ENCODE measurements at regions not wholly inside any gene's neighbourhood (a gene's known extent, or its start where the extent isn't known, plus 50 kb on each side); places are given as distances from the start of the nearest gene placed in this dataset.
"Not testable (repeated sequence)": the region's sequence is repeated elsewhere in the genome, so short reads cannot be mapped to it uniquely, and the experiment has no call there.

- peak; percentile 55 for DNase-seq (ENCODE audit: low spot score)
Observed at GRCh38 chr5:164504141-164504772, 998.8 kb downstream of the MAT2B start.

- no peak for DNase-seq (ENCODE audit: low spot score)
Observed at GRCh38 chr5:164505791-164506190, 1000.4 kb downstream of the MAT2B start.

- DNase-seq (ENCODE audit: low spot score) = no peak
Observed at GRCh38 chr5:164518067-164518740, 1012.8 kb downstream of the MAT2B start.

- no peak for DNase-seq (ENCODE audit: low spot score)
Observed at GRCh38 chr5:164518741-164519080, 1013.3 kb downstream of the MAT2B start.

GRCh38 chr5:164532235-164532900 is 1026.9 kb downstream of the MAT2B start:
- DNase-seq (ENCODE audit: low spot score) = no peak

GRCh38 chr5:164533426-164533825 is 1028.0 kb downstream of the MAT2B start:
- not testable (repeated sequence) for DNase-seq (ENCODE audit: low spot score)

- DNase-seq (ENCODE audit: low spot score) = no peak
Observed at GRCh38 chr5:164540174-164540573, 1034.8 kb downstream of the MAT2B start.

- no peak for DNase-seq (ENCODE audit: low spot score)
Observed at GRCh38 chr5:164545507-164545906, 1040.1 kb downstream of the MAT2B start.

GRCh38 chr5:164553851-164554250 is 1048.4 kb downstream of the MAT2B start:
- no peak for DNase-seq (ENCODE audit: low spot score)

GRCh38 chr5:164555809-164556208 is 1050.4 kb downstream of the MAT2B start:
- DNase-seq (ENCODE audit: low spot score) = no peak

- no peak for DNase-seq (ENCODE audit: low spot score)
Observed at GRCh38 chr5:164560216-164560615, 1054.8 kb downstream of the MAT2B start.

GRCh38 chr5:164561933-164562872 is 1056.8 kb downstream of the MAT2B start:
- no peak for DNase-seq (ENCODE audit: low spot score)

GRCh38 chr5:164563370-164563769 is 1058.0 kb downstream of the MAT2B start:
- DNase-seq (ENCODE audit: low spot score) = no peak

- DNase-seq (ENCODE audit: low spot score) = no peak
Observed at GRCh38 chr5:164573397-164573796, 1068.0 kb downstream of the MAT2B start.

- DNase-seq (ENCODE audit: low spot score) = no peak
Observed at GRCh38 chr5:164577201-164577600, 1071.8 kb downstream of the MAT2B start.

- no peak for DNase-seq (ENCODE audit: low spot score)
Observed at GRCh38 chr5:164577742-164578141, 1072.3 kb downstream of the MAT2B start.

- DNase-seq (ENCODE audit: low spot score) = no peak
Observed at GRCh38 chr5:164578401-164578800, 1073.0 kb downstream of the MAT2B start.

- DNase-seq (ENCODE audit: low spot score) = no peak
Observed at GRCh38 chr5:164578911-164579310, 1073.5 kb downstream of the MAT2B start.

- no peak for DNase-seq (ENCODE audit: low spot score)
Observed at GRCh38 chr5:164580155-164580554, 1074.7 kb downstream of the MAT2B start.

GRCh38 chr5:164581889-164582288 is 1076.5 kb downstream of the MAT2B start:
- DNase-seq (ENCODE audit: low spot score) = no peak

GRCh38 chr5:164593982-164594381 is 1088.6 kb downstream of the MAT2B start:
- DNase-seq (ENCODE audit: low spot score) = no peak

- DNase-seq (ENCODE audit: low spot score) = no peak
Observed at GRCh38 chr5:164597293-164597900, 1092.0 kb downstream of the MAT2B start.

Measured in GM03348 (cell line).